Left lung (tissue), 4 donors: ENCODE measurements at regions not wholly inside any gene's neighbourhood (a gene's known extent, or its start where the extent isn't known, plus 50 kb on each side); places are given as distances from the start of the nearest gene placed in this dataset.
A peak's percentile ranks its signal among the peaks of the same experiment; 100 is the strongest.

Experiments
- ATAC-seq: fragments of 200-7000 bp; cut with Tn5 transposase; one replicate; pipeline ENCODE4 v1.9.1; 2020; ENCODE audit warnings: moderate library complexity
- DNase-seq, 4 donors: peaks; one replicate each; pipeline ENCODE4 v3.0.0-alpha.2; 2013 to 2020
- H3K27ac ChIP-seq, 2 donors: fragments of 200-600 bp; sonication (generic) in 1 of 2; one replicate each; pipeline versions ENCODE4 v1.5.0 to v1.8.0; 2020 to 2021
- H3K27me3 ChIP-seq, 2 donors: fragments of 200-600 bp; sonication (generic) in 1 of 2; one replicate each; pipeline versions ENCODE4 v1.5.0 to v1.8.0; 2020 to 2021
- H3K36me3 ChIP-seq, 2 donors: fragments of 200-600 bp; sonication (generic) in 1 of 2; one replicate each; pipeline versions ENCODE4 v1.5.0 to v1.8.0; 2020 to 2021
- H3K4me1 ChIP-seq, 2 donors: fragments of 200-600 bp; one replicate each; pipeline ENCODE4 v1.8.0; 2021
- H3K4me3 ChIP-seq, 2 donors: fragments of 200-600 bp; sonication (generic) in 1 of 2; one replicate each; pipeline versions ENCODE4 v1.5.0 to v1.8.0; 2020 to 2021; ENCODE audit warnings: mild to moderate bottlenecking in 1 of 2
- H3K9me3 ChIP-seq, 2 donors: fragments of 200-600 bp; sonication (generic) in 1 of 2; one replicate each; pipeline versions ENCODE4 v1.5.0 to v1.8.0; 2020 to 2021
- CTCF ChIP-seq, 2 donors: fragments of 200-600 bp; sonication (generic) in 1 of 2; IDR thresholded peaks; one replicate each; pipeline versions ENCODE4 v1.5.0 to v1.8.0; 2021; ENCODE audit warnings: antibody characterized with exemption in 2 of 2
- intact Hi-C, 2 donors: fragments of 100-400 bp; cut with DNase I; formaldehyde crosslinking; loops; one replicate each; pipeline versions ENCODE4 v1.11.2 to v1.14.2; 2022
- donor health status: DM: no; HTN: yes; CAD: no.
- donor health status: DM: no; HTN: no; CAD: no.

GRCh38 chr3:8442993-8443650 is 58.5 kb upstream of the LMCD1 start:
- DNase-seq: no peak
- TF ChIP-seq CTCF (IDR thresholded peaks at IDR 0.05): no peak
- Histone ChIP-seq H3K9me3 (no peaks in the 10 kb centered on the region), H3K4me3 (no peak overlapping the region), H3K27ac (peak overlapping the region; percentile 72 to 83), H3K27me3 (no peaks in the 10 kb centered on the region), H3K4me1 (peaks cover 26 to 27% of the 10 kb centered on the region in 2 donors), H3K36me3 (no peaks in the 10 kb centered on the region)
- ATAC-seq: no peak
- intact Hi-C loops: loop anchor here (5.0 kb wide), 1 partner anchor 179 kb away; no protein-coding TSS in a partner anchor

- Histone ChIP-seq H3K9me3 (no peaks in the 10 kb centered on the region), H3K27me3 (no peaks in the 10 kb centered on the region), H3K27ac (peak overlapping the region; percentile 72 to 83), H3K36me3 (no peaks in the 10 kb centered on the region), H3K4me1 (peaks cover 26 to 27% of the 10 kb centered on the region in 2 donors), H3K4me3 (no peak overlapping the region)
- DNase-seq (peak; percentile 81 to 94 (median 88)), ATAC-seq (peak; percentile 96)
- TF ChIP-seq CTCF (IDR thresholded peaks at IDR 0.05): no peak
- intact Hi-C loops: loop anchor here (5.0 kb wide), 1 partner anchor 178 kb away; no protein-coding TSS in a partner anchor
These were observed 57.5 kb upstream of the LMCD1 start for GRCh38 chr3:8443829-8444791.

DNA sequence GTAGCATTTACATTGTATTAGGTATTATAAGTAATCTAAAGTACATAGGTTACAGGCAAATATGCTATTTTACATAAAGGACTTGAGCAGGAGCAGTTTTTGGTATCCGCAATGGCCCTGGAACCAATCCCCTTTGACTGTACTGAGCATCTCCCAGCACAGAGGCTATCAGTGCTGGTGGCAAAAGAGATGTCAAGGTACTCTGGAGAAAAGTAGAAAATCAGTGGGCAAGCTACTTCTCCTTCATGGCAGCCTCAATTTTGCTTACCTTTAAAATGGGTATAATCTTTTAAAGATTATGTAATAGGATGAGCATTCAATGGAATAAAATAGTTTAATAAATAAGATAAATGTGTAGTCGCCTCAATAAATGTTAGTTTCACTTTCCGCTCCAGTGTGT is 56.7 kb upstream of the LMCD1 start:
- ATAC-seq (no peak), DNase-seq (no peak)
- H3K27ac ChIP-seq: peak overlapping the region; percentile 72 to 83
- H3K4me1 ChIP-seq: peaks cover 26 to 27% of the 10 kb centered on the region in 2 donors
- no peak overlapping the region for H3K4me3 ChIP-seq
- H3K27me3 ChIP-seq: no peaks in the 10 kb centered on the region
- no peak for TF ChIP-seq CTCF (IDR thresholded peaks at IDR 0.05)
- no peaks in the 10 kb centered on the region for H3K9me3 ChIP-seq
- intact Hi-C loops: loop anchor here (5.0 kb wide), 1 partner anchor 177 kb away; no protein-coding TSS in a partner anchor
- no peaks in the 10 kb centered on the region for H3K36me3 ChIP-seq

GRCh38 chr3:8445861-8446260 is 55.8 kb upstream of the LMCD1 start:
- H3K27ac ChIP-seq: peak overlapping the region in 1 of 2 donors; percentile 26
- intact Hi-C loops: no loop called here

More at GRCh38 chr3:8445861-8446260, 55.8 kb upstream of the LMCD1 start:
- Histone ChIP-seq H3K4me1 (peaks cover 26 to 27% of the 10 kb centered on the region in 2 donors), H3K36me3 (no peaks in the 10 kb centered on the region), H3K27me3 (no peaks in the 10 kb centered on the region), H3K9me3 (no peaks in the 10 kb centered on the region), H3K4me3 (no peak overlapping the region)
- DNase-seq (no peak), ATAC-seq (peak; percentile 18)
- TF ChIP-seq CTCF (IDR thresholded peaks at IDR 0.05): no peak
